Sigmoid colon (tissue), 4 donors: ENCODE measurements at regions not wholly inside any gene's neighbourhood (a gene's known extent, or its start where the extent isn't known, plus 50 kb on each side); places are given as distances from the start of the nearest gene placed in this dataset.

Source experiments
- EP300 ChIP-seq, 4 donors: sonication (generic); formaldehyde crosslinking; IDR thresholded peaks; one replicate each; pipeline ENCODE4 v1.6.1; 2017; ENCODE audit warnings: antibody characterized with exemption in 4 of 4
- POLR2A ChIP-seq, 2 donors: fragments of 450-650 bp; IDR thresholded peaks; one replicate each; pipeline ENCODE4 v1.6.1; 2016; ENCODE audit warnings: antibody characterized with exemption in 2 of 2, mild to moderate bottlenecking in 2 of 2, moderate library complexity in 2 of 2
- TF ChIP-seq, protein P1 (sequence below), 4 experiments: fragments of 450-650 bp in 3 of 4; fragments of 200-600 bp in 1 of 4; IDR thresholded peaks; one replicate each; pipeline ENCODE4 v1.5.1; 2016 to 2019; ENCODE audit warnings: antibody characterized with exemption in 4 of 4, mild to moderate bottlenecking in 3 of 4, moderate library complexity in 2 of 4

DNA sequence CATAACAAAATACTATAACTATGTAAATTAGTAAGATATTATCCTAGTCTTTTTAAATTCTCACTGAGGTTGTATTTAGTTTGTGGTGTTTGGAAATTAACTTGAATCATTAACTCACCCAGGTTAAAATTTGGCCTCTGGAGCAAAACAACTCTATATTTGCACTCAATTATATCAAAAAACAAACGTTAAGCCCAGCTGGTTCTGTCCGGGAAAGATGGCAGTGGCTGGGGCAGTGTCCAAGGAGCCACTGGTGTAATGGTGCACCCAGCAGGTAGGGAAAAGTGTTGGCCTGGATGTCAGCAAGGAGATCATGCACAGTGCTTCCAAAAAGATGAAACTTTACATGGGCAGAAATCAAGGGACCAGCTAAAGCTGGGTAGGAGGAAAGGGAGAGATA, 285.3 kb upstream of the CITED2 start:
- TF ChIP-seq, protein P1, sequence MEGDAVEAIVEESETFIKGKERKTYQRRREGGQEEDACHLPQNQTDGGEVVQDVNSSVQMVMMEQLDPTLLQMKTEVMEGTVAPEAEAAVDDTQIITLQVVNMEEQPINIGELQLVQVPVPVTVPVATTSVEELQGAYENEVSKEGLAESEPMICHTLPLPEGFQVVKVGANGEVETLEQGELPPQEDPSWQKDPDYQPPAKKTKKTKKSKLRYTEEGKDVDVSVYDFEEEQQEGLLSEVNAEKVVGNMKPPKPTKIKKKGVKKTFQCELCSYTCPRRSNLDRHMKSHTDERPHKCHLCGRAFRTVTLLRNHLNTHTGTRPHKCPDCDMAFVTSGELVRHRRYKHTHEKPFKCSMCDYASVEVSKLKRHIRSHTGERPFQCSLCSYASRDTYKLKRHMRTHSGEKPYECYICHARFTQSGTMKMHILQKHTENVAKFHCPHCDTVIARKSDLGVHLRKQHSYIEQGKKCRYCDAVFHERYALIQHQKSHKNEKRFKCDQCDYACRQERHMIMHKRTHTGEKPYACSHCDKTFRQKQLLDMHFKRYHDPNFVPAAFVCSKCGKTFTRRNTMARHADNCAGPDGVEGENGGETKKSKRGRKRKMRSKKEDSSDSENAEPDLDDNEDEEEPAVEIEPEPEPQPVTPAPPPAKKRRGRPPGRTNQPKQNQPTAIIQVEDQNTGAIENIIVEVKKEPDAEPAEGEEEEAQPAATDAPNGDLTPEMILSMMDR (IDR thresholded peaks at IDR 0.05): no peak
- TF ChIP-seq POLR2A (IDR thresholded peaks at IDR 0.05) (no peak), EP300 (IDR thresholded peaks at IDR 0.05) (no peak)
